ENCODE measurements at regions not wholly inside any gene's neighbourhood (a gene's known extent, or its start where the extent isn't known, plus 50 kb on each side); places are given as distances from the start of the nearest gene placed in this dataset.

GRCh38 chr18:59777636-59778035, 80.4 kb upstream of the CCBE1 start:
- POLR2A ChIA-PET (ENCODE audit: low non-redundant PET): no interaction called here
- no peak for DNase-seq (ENCODE audit: low spot score)
- no peak for TF ChIP-seq CTCF (conservative IDR thresholded peaks at IDR 0.05; ENCODE audit: low read depth)
- H3K27ac ChIP-seq: no peak overlapping the region
- CTCF ChIA-PET: no interaction called here

GRCh38 chr18:59769129-59769865, 72.1 kb upstream of the CCBE1 start:
- no peak overlapping the region for H3K27ac ChIP-seq
- no peak for DNase-seq (ENCODE audit: low spot score)
- TF ChIP-seq CTCF (conservative IDR thresholded peaks at IDR 0.05; ENCODE audit: low read depth): no peak
- POLR2A ChIA-PET (ENCODE audit: low non-redundant PET): no interaction called here
- CTCF ChIA-PET: interaction anchor here (0.7 to 0.9 kb wide), 3 partner anchors 10 to 1524 kb away, joined by 4 to 6 read pairs (median 5); no protein-coding TSS in a partner anchor

- ChIA-PET POLR2A (ENCODE audit: low non-redundant PET) (no interaction called here), CTCF (interaction anchor here (0.5 kb wide), 1 partner anchor 214 kb away, joined by 3 read pairs; no protein-coding TSS in a partner anchor)
- no peak for DNase-seq (ENCODE audit: low spot score)
- no peak for TF ChIP-seq CTCF (conservative IDR thresholded peaks at IDR 0.05; ENCODE audit: low read depth)
- H3K27ac ChIP-seq: no peak overlapping the region
Measured at GRCh38 chr18:59768409-59768808, 71.2 kb upstream of the CCBE1 start.

DNA sequence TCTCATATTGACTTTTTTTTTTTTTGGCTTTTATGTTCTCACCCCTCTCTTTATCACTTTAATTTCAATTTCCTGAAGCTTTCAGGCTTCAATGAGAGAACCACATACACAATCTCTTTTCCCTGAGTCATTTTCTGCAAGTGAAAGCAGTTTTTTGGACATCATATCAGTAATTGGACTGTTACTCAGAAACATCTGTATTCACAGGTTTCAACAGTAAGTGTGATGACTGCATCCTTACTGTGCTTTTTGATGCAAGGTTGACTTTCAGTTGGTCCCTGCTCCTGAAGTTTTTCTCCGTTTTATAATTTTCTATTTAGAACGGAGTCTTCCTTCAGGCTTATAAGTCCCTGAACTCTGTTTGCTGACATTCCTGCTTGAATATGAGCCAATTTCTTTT, 70.5 kb upstream of the CCBE1 start:
- POLR2A ChIA-PET (ENCODE audit: low non-redundant PET): no interaction called here
- no peak overlapping the region for H3K27ac ChIP-seq
- no peak for DNase-seq (ENCODE audit: low spot score)
- TF ChIP-seq CTCF (conservative IDR thresholded peaks at IDR 0.05; ENCODE audit: low read depth): no peak
- CTCF ChIA-PET: no interaction called here

- ChIA-PET CTCF (no interaction called here), POLR2A (ENCODE audit: low non-redundant PET) (no interaction called here)
- H3K27ac ChIP-seq: no peak overlapping the region
- no peak for TF ChIP-seq CTCF (conservative IDR thresholded peaks at IDR 0.05; ENCODE audit: low read depth)
- DNase-seq (ENCODE audit: low spot score): no peak
Measured at GRCh38 chr18:59765343-59765742, 68.1 kb upstream of the CCBE1 start.

- ChIA-PET CTCF (no interaction called here), POLR2A (ENCODE audit: low non-redundant PET) (no interaction called here)
- TF ChIP-seq CTCF (conservative IDR thresholded peaks at IDR 0.05; ENCODE audit: low read depth): no peak
Measured at GRCh38 chr18:59764281-59764680, 67.1 kb upstream of the CCBE1 start.

More at GRCh38 chr18:59764281-59764680, 67.1 kb upstream of the CCBE1 start:
- no peak overlapping the region for H3K27ac ChIP-seq
- no peak for DNase-seq (ENCODE audit: low spot score)
